Caco-2 (cell line): ENCODE measurements at regions not wholly inside any gene's neighbourhood (a gene's known extent, or its start where the extent isn't known, plus 50 kb on each side); places are given as distances from the start of the nearest gene placed in this dataset.
A peak's percentile ranks its signal among the peaks of the same experiment; 100 is the strongest.

ENCODE experiments used
- BruUV-seq: library from RNA; stranded (reverse); fragments of 400-500 nt; replicated peaks from 2 replicates; lab custom pipeline; 2021; lab: Mats Ljungman, UMichigan
- CTCF ChIA-PET: fragments of 300-600 bp; sonication (Branson Sonifier 250); formaldehyde crosslinking; loops from one replicate; lab custom pipeline; 2022; ENCODE audit warnings: antibody characterized with exemption; lab: Charles Lee
- POLR2A ChIA-PET: fragments of 300-600 bp; sonication (Branson Sonifier 250); formaldehyde crosslinking; loops from one replicate; lab custom pipeline; 2022; ENCODE audit warnings: antibody characterized with exemption; lab: Charles Lee
- DNase-seq, 2 experiments: peaks; one replicate each; pipeline versions ENCODE4 v3.0.0 to v3.0.0-alpha.2; 2020 to 2022
- H3K27me3 ChIP-seq: replicated peaks from 2 replicates; pipeline ENCODE4 v1.6.0; 2011; ENCODE audit warnings: low read length; ENCODE audit not compliant: control insufficient read depth, insufficient read depth
- H3K36me3 ChIP-seq: 2 replicates; pipeline ENCODE4 v1.5.1; 2011; ENCODE audit warnings: low read length; ENCODE audit not compliant: control insufficient read depth, insufficient read depth
- H3K4me1 ChIP-seq: fragments of 250-450 bp; sonication (Bioruptor Pico); 2 replicates; pipeline ENCODE4 v1.5.1; 2020; ENCODE audit warnings: mild to moderate bottlenecking
- H3K4me3 ChIP-seq: 2 replicates; pipeline ENCODE4 v1.5.1; 2011; ENCODE audit warnings: low read depth, mild to moderate bottlenecking, control low read depth, low read length
- H3K9me3 ChIP-seq: fragments of 250-450 bp; sonication (Bioruptor Pico); 2 replicates; pipeline ENCODE4 v1.5.1; 2020; ENCODE audit warnings: mild to moderate bottlenecking, moderate library complexity
- H3K27ac Mint-ChIP-seq: one replicate; pipeline ENCODE4 v1.8.0; 2022; ENCODE audit warnings: mixed read lengths; ENCODE audit not compliant: unreplicated experiment
- H3K27me3 Mint-ChIP-seq: one replicate; pipeline ENCODE4 v1.8.0; 2022; ENCODE audit warnings: mixed read lengths; ENCODE audit not compliant: insufficient read depth, unreplicated experiment
- H3K36me3 Mint-ChIP-seq: one replicate; pipeline ENCODE4 v1.8.0; 2022; ENCODE audit warnings: mild to moderate bottlenecking, mixed read lengths; ENCODE audit not compliant: insufficient read depth, unreplicated experiment
- H3K4me1 Mint-ChIP-seq: one replicate; pipeline ENCODE4 v1.8.0; 2022; ENCODE audit warnings: low read depth, mixed read lengths; ENCODE audit not compliant: unreplicated experiment
- H3K4me3 Mint-ChIP-seq: one replicate; pipeline ENCODE4 v1.8.0; 2022; ENCODE audit warnings: mild to moderate bottlenecking, moderate library complexity, mixed read lengths; ENCODE audit not compliant: unreplicated experiment
- H3K9me3 Mint-ChIP-seq: one replicate; pipeline ENCODE4 v1.8.0; 2022; ENCODE audit warnings: mixed read lengths; ENCODE audit not compliant: unreplicated experiment
- CTCF ChIP-seq, 2 experiments: fragments of 200-600 bp in 1 of 2; IDR thresholded peaks; 1 replicate in 1 of 2; 2 replicates in 1 of 2; pipeline versions ENCODE4 v1.5.1 to v1.8.0; 2011 to 2022; ENCODE audit warnings: antibody characterized with exemption in 1 of 2, control low read depth in 1 of 2, inconsistent platforms in 1 of 2, low read depth in 1 of 2, low read length in 1 of 2, mild to moderate bottlenecking in 1 of 2, moderate library complexity in 1 of 2; ENCODE audit not compliant: insufficient read depth in 1 of 2, severe bottlenecking in 1 of 2, unreplicated experiment in 1 of 2
- intact Hi-C: fragments of 100-400 bp; cut with micrococcal nuclease; formaldehyde crosslinking; loops from one replicate; pipeline ENCODE4 v1.10.0; 2022; ENCODE audit not compliant: unreplicated experiment

GRCh38 chr13:70253834-70254233 lies 145.6 kb upstream of the KLHL1 start:
- H3K4me3 ChIP-seq, result no peak overlapping the region
- no peak for TF ChIP-seq CTCF (IDR thresholded peaks at IDR 0.05; ENCODE audit: insufficient read depth in 1 of 2, low read depth in 1 of 2, low read length in 1 of 2, severe bottlenecking in 1 of 2, unreplicated experiment in 1 of 2)
- no peak overlapping the region for H3K27ac Mint-ChIP-seq
- CTCF ChIA-PET, result no interaction called here
- no peaks in the 10 kb centered on the region for H3K36me3 ChIP-seq
- peaks cover 8% of the 10 kb centered on the region; the same call in 1 of the 2 replicates for H3K4me1 ChIP-seq
- no peak overlapping the region for H3K4me3 Mint-ChIP-seq
- intact Hi-C loops, result no loop called here
- H3K36me3 Mint-ChIP-seq, result no peaks in the 10 kb centered on the region
- BruUV-seq, result no TSS peak
- no peaks in the 10 kb centered on the region for H3K27me3 ChIP-seq
- H3K27me3 Mint-ChIP-seq, result no peaks in the 10 kb centered on the region
- peaks cover 16% of the 10 kb centered on the region for H3K9me3 Mint-ChIP-seq
- no peak for DNase-seq
- POLR2A ChIA-PET, result no interaction called here
- no peaks in the 10 kb centered on the region for H3K4me1 Mint-ChIP-seq
- no peaks in the 10 kb centered on the region for H3K9me3 ChIP-seq

- no peaks in the 10 kb centered on the region for H3K36me3 Mint-ChIP-seq
- BruUV-seq, result no TSS peak
- H3K9me3 Mint-ChIP-seq, result peaks cover 16% of the 10 kb centered on the region
- no peaks in the 10 kb centered on the region for H3K27me3 Mint-ChIP-seq
- peaks cover 11% of the 10 kb centered on the region; the same call in 1 of the 2 replicates for H3K4me1 ChIP-seq
- H3K4me3 Mint-ChIP-seq, result no peak overlapping the region
- intact Hi-C loops, result no loop called here
- ChIA-PET CTCF (no interaction called here), POLR2A (no interaction called here)
- H3K9me3 ChIP-seq, result no peaks in the 10 kb centered on the region
- no peak overlapping the region for H3K4me3 ChIP-seq
- no peak overlapping the region for H3K27ac Mint-ChIP-seq
- no peak for TF ChIP-seq CTCF (IDR thresholded peaks at IDR 0.05; ENCODE audit: insufficient read depth in 1 of 2, low read depth in 1 of 2, low read length in 1 of 2, severe bottlenecking in 1 of 2, unreplicated experiment in 1 of 2)
- H3K27me3 ChIP-seq, result no peaks in the 10 kb centered on the region
- H3K4me1 Mint-ChIP-seq, result peaks cover 3% of the 10 kb centered on the region
- H3K36me3 ChIP-seq, result no peaks in the 10 kb centered on the region
- no peak for DNase-seq
Measured at GRCh38 chr13:70253411-70253810, 145.2 kb upstream of the KLHL1 start.

GRCh38 chr13:70249332-70250064 lies 141.2 kb upstream of the KLHL1 start:
- Mint-ChIP-seq H3K9me3 (peaks cover 16% of the 10 kb centered on the region), H3K36me3 (no peaks in the 10 kb centered on the region), H3K4me3 (no peak overlapping the region), H3K4me1 (peaks cover 8% of the 10 kb centered on the region), H3K27ac (no peak overlapping the region), H3K27me3 (no peaks in the 10 kb centered on the region)
- intact Hi-C loops, result loop anchor here (1.0 kb wide), 1 partner anchor 61 kb away; no protein-coding TSS in a partner anchor
- Histone ChIP-seq H3K27me3 (no peaks in the 10 kb centered on the region), H3K9me3 (no peaks in the 10 kb centered on the region), H3K36me3 (no peaks in the 10 kb centered on the region), H3K4me3 (no peak overlapping the region), H3K4me1 (peaks cover 11% of the 10 kb centered on the region; the same call in 1 of the 2 replicates)
- ChIA-PET CTCF (no interaction called here), POLR2A (no interaction called here)
- no peak for TF ChIP-seq CTCF (IDR thresholded peaks at IDR 0.05; ENCODE audit: insufficient read depth in 1 of 2, low read depth in 1 of 2, low read length in 1 of 2, severe bottlenecking in 1 of 2, unreplicated experiment in 1 of 2)
- peak; percentile 36 to 46 for DNase-seq
- no TSS peak for BruUV-seq
